ENCODE measurements at regions not wholly inside any gene's neighbourhood (a gene's known extent, or its start where the extent isn't known, plus 50 kb on each side); places are given as distances from the start of the nearest gene placed in this dataset.
"Not testable (repeated sequence)": the region's sequence is repeated elsewhere in the genome, so short reads cannot be mapped to it uniquely, and the experiment has no call there.

DNA sequence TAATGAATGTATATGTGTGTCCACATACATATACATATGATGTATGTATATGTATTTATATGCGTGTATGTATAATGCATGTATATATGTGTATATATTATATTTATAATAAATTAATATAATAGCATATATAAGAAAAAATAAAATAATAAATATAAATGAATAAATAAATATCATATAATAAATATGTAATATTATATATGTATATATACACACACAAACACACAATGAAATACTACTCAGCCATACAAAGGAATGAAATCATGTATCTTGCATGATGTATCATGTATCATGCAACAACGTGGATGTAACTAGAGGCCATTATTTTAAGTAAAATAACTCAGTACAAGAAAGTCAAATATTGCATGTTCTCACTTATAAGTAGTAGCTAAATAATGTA, 788.7 kb upstream of the CHORDC1 start:
- Histone ChIP-seq H3K4me1 (ENCODE audit: control insufficient read depth, insufficient read depth, low read length) (no peaks in the 10 kb centered on the region), H3K9me3 (ENCODE audit: control insufficient read depth, insufficient read depth, low read length) (no peaks in the 10 kb centered on the region), H3K27me3 (ENCODE audit: control insufficient read depth, insufficient read depth, low read length) (no peaks in the 10 kb centered on the region), H3K9ac (ENCODE audit: low read depth, low read length) (no peak overlapping the region), H3K36me3 (ENCODE audit: control insufficient read depth, insufficient read depth, low read length) (no peaks in the 10 kb centered on the region), H3K4me3 (ENCODE audit: low read depth, low read length) (no peak overlapping the region)

DNA sequence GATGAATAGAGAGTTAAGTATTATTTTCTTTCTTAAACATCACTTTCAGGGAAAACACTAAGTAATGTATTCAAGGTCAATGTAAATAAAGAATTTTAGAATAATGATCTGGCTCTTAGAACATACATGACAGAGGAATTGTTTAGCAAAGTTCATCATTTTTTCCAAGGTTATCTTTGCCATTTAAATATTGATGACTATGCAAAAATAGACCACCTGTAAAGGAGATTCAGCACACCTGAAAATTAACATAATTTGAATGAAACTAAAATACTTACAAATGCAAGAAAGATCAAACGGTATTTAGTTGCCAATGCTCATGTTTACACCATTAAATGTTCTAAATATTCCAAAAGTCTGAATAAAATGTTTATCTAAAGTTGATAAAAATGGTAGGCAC, 782.6 kb upstream of the CHORDC1 start:
- Histone ChIP-seq H3K4me3 (ENCODE audit: low read depth, low read length) (no peak overlapping the region), H3K9ac (ENCODE audit: low read depth, low read length) (no peak overlapping the region), H3K36me3 (ENCODE audit: control insufficient read depth, insufficient read depth, low read length) (no peaks in the 10 kb centered on the region), H3K4me1 (ENCODE audit: control insufficient read depth, insufficient read depth, low read length) (peaks cover 3% of the 10 kb centered on the region), H3K9me3 (ENCODE audit: control insufficient read depth, insufficient read depth, low read length) (no peaks in the 10 kb centered on the region), H3K27me3 (ENCODE audit: control insufficient read depth, insufficient read depth, low read length) (no peaks in the 10 kb centered on the region)

DNA sequence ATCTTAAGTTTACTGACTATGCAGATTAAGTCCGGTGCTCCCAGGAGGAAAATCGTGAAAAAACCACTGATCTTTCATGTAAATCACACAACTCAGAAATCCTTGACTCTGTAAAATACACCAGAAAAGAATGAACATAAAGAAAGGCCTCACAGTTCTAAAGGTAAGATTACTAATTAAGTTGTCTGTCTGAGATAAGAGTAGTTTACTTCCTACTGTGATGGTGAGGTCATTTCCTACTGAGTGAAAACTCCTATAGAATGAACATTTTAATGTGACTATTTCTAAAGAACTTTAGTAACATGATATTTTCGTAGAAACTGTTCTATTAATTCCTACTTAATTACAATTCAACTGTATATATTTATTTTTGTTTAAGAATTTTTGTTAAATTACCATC, 774.4 kb upstream of the CHORDC1 start:
- no peak overlapping the region for H3K9ac ChIP-seq (ENCODE audit: low read depth, low read length)
- H3K9me3 ChIP-seq (ENCODE audit: control insufficient read depth, insufficient read depth, low read length) = no peaks in the 10 kb centered on the region
- no peaks in the 10 kb centered on the region for H3K27me3 ChIP-seq (ENCODE audit: control insufficient read depth, insufficient read depth, low read length)
- H3K4me1 ChIP-seq (ENCODE audit: control insufficient read depth, insufficient read depth, low read length) = no peaks in the 10 kb centered on the region
- no peaks in the 10 kb centered on the region for H3K36me3 ChIP-seq (ENCODE audit: control insufficient read depth, insufficient read depth, low read length)
- H3K4me3 ChIP-seq (ENCODE audit: low read depth, low read length) = no peak overlapping the region

DNA sequence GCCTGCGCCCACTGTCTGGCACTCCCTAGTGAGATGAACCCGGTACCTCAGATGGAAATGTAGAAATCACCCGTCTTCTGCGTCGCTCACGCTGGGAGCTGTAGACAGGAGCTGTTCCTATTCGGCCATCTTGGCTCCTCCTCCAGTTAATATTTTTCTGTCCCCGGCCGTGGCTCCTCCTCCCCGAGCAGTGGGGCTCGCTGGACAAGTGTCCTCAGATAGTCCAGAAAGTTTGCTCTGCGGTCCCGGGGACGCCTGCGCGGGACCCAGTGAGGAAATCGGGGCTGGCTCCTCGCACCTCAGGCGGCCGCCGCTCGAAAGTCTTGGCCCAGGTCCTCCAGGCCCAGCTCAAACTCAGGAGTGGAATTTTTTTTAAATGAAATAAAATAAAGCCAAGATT, 749.3 kb upstream of the CHORDC1 start:
- H3K9me3 ChIP-seq (ENCODE audit: control insufficient read depth, insufficient read depth, low read length); H3K9ac ChIP-seq (ENCODE audit: low read depth, low read length); H3K27me3 ChIP-seq (ENCODE audit: control insufficient read depth, insufficient read depth, low read length); H3K4me3 ChIP-seq (ENCODE audit: low read depth, low read length); H3K36me3 ChIP-seq (ENCODE audit: control insufficient read depth, insufficient read depth, low read length); H3K4me1 ChIP-seq (ENCODE audit: control insufficient read depth, insufficient read depth, low read length): not testable (repeated sequence)

DNA sequence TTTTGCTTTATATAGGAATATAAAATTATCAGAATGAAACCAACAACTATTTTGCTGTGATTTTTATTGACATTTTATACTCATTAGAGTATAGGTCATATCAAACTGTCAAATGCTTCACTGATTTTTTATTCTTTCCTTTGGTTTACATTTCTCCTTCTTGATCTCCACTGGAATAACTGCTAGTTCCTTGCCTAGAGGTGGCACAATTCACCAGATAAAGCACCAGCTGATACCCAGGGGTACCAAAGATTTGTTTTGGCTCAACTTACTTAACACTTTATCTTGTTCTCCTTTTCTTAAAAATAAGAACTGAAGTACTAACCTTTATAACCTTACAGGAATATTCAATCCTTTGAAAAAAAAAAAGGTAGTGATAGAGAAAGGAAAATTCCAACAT, 725.1 kb upstream of the CHORDC1 start:
- Histone ChIP-seq H3K4me1 (ENCODE audit: control insufficient read depth, insufficient read depth, low read length) (no peaks in the 10 kb centered on the region), H3K27me3 (ENCODE audit: control insufficient read depth, insufficient read depth, low read length) (no peaks in the 10 kb centered on the region), H3K36me3 (ENCODE audit: control insufficient read depth, insufficient read depth, low read length) (no peaks in the 10 kb centered on the region), H3K9me3 (ENCODE audit: control insufficient read depth, insufficient read depth, low read length) (no peaks in the 10 kb centered on the region), H3K4me3 (ENCODE audit: low read depth, low read length) (no peak overlapping the region), H3K9ac (ENCODE audit: low read depth, low read length) (no peak overlapping the region)

DNA sequence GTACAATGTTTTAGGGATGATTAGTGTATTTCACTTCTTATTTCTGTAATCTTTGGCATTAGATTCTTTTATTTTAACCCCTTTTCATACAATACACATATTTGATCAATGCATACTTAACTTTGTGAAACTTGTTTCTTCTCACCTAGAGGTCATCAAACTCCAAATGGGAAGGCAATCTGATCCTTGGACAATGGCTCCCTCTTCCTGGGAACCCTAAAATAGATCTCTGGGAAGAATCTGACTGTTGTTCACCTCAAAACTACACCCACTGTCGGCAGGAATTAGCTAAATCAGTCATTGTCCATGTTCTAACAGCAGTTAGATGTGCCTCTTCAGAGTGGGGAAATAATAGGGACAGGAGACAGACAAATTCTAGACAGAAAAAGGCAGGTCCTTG, 707.4 kb upstream of the CHORDC1 start:
- Histone ChIP-seq H3K9ac (ENCODE audit: low read depth, low read length) (no peak overlapping the region), H3K4me3 (ENCODE audit: low read depth, low read length) (no peak overlapping the region), H3K9me3 (ENCODE audit: control insufficient read depth, insufficient read depth, low read length) (no peaks in the 10 kb centered on the region), H3K36me3 (ENCODE audit: control insufficient read depth, insufficient read depth, low read length) (no peaks in the 10 kb centered on the region), H3K27me3 (ENCODE audit: control insufficient read depth, insufficient read depth, low read length) (no peaks in the 10 kb centered on the region), H3K4me1 (ENCODE audit: control insufficient read depth, insufficient read depth, low read length) (no peaks in the 10 kb centered on the region)

DNA sequence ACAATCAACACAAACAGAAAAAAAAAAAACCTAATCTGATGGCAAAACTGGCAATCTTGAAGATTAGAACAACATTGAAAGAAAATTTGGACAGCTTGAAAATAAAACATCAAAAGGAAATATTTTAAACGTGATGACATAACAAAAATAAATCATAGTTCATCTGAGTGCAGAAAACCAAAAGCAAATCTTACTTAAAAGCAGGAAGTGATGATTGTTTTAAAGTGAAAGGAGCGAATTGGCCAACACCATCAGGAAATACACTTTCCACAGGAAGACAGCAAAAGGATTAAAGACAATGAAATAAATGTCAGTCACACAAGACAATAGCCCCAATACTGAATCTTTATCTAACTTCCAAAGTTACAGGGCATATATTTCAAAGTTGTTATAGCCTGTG, 696.5 kb upstream of the CHORDC1 start:
- Histone ChIP-seq H3K4me3 (ENCODE audit: low read depth, low read length) (no peak overlapping the region), H3K4me1 (ENCODE audit: control insufficient read depth, insufficient read depth, low read length) (no peaks in the 10 kb centered on the region), H3K9ac (ENCODE audit: low read depth, low read length) (no peak overlapping the region), H3K36me3 (ENCODE audit: control insufficient read depth, insufficient read depth, low read length) (no peaks in the 10 kb centered on the region), H3K27me3 (ENCODE audit: control insufficient read depth, insufficient read depth, low read length) (no peaks in the 10 kb centered on the region), H3K9me3 (ENCODE audit: control insufficient read depth, insufficient read depth, low read length) (no peaks in the 10 kb centered on the region)

DNA sequence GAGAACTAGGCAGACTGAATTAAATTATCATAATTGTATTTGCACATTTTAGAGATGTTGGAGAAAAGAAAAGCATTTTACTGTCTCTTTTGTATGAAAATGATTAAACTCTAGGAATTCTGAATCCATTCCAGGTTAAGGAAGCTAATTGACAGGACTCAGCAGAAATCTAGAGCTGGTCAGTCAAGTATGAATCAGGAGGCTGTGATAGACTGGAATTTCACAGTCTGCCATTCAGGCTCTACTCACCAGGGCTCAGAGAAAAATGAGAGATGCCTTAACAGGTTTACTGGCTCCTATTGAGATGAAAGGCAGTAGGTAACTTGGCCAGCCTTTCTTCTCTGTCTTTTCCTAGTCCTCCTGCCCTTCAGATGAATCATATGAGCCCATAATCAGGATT, 693.9 kb upstream of the CHORDC1 start:
- Histone ChIP-seq H3K9ac (ENCODE audit: low read depth, low read length) (no peak overlapping the region), H3K4me3 (ENCODE audit: low read depth, low read length) (no peak overlapping the region), H3K4me1 (ENCODE audit: control insufficient read depth, insufficient read depth, low read length) (no peaks in the 10 kb centered on the region), H3K9me3 (ENCODE audit: control insufficient read depth, insufficient read depth, low read length) (no peaks in the 10 kb centered on the region), H3K36me3 (ENCODE audit: control insufficient read depth, insufficient read depth, low read length) (no peaks in the 10 kb centered on the region), H3K27me3 (ENCODE audit: control insufficient read depth, insufficient read depth, low read length) (no peaks in the 10 kb centered on the region)

DNA sequence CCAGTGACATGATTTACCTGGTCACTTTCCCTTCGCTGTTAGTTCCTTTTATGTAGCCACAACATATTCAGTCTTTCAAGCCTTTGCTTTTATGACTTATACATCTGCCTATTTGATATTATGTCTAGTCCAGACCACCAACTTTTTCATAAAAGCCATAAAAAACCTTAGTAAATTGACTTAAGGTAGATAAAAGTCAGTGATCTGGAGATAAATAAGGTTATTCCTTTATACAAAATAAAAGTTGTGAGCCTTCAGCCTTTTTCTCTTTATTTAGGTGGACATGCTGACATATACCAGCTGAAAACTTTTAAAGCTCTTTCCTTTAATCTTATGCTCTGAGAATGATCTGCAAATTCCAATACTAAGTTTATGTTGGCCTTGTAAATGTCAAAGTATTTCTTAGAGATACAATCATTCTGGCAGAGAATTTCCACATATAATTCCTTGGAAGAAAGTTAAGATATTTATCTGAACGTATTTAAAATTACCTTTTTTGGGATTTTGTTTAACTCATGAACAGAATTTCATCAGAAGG, 690.4 kb upstream of the CHORDC1 start:
- H3K9me3 ChIP-seq (ENCODE audit: control insufficient read depth, insufficient read depth, low read length) = no peaks in the 10 kb centered on the region
- H3K4me3 ChIP-seq (ENCODE audit: low read depth, low read length) = no peak overlapping the region
- no peaks in the 10 kb centered on the region for H3K4me1 ChIP-seq (ENCODE audit: control insufficient read depth, insufficient read depth, low read length)
- H3K27me3 ChIP-seq (ENCODE audit: control insufficient read depth, insufficient read depth, low read length) = no peaks in the 10 kb centered on the region
- H3K36me3 ChIP-seq (ENCODE audit: control insufficient read depth, insufficient read depth, low read length) = no peaks in the 10 kb centered on the region
- H3K9ac ChIP-seq (ENCODE audit: low read depth, low read length) = no peak overlapping the region

DNA sequence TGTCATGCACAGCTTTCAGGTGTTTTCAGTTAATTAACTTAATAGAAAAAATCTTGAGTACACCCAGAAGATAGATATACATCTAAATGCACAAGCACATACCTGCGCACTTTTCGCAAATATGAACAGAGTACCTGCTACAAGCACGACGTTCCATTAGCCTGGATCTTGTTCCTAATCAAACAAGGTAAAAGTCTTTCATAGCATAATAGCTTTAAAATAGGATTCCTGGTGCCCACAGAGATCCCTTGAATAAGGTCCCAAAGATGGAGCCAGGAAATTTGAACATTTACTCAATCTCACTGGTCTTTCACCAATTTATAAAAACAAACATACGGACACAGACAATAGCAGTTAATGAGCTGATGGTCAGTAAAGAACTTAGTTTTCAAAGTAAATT, 689.8 kb upstream of the CHORDC1 start:
- no peaks in the 10 kb centered on the region for H3K9me3 ChIP-seq (ENCODE audit: control insufficient read depth, insufficient read depth, low read length)
- no peak overlapping the region for H3K9ac ChIP-seq (ENCODE audit: low read depth, low read length)
- no peaks in the 10 kb centered on the region for H3K27me3 ChIP-seq (ENCODE audit: control insufficient read depth, insufficient read depth, low read length)
- H3K4me3 ChIP-seq (ENCODE audit: low read depth, low read length) = no peak overlapping the region
- no peaks in the 10 kb centered on the region for H3K4me1 ChIP-seq (ENCODE audit: control insufficient read depth, insufficient read depth, low read length)
- H3K36me3 ChIP-seq (ENCODE audit: control insufficient read depth, insufficient read depth, low read length) = no peaks in the 10 kb centered on the region

DNA sequence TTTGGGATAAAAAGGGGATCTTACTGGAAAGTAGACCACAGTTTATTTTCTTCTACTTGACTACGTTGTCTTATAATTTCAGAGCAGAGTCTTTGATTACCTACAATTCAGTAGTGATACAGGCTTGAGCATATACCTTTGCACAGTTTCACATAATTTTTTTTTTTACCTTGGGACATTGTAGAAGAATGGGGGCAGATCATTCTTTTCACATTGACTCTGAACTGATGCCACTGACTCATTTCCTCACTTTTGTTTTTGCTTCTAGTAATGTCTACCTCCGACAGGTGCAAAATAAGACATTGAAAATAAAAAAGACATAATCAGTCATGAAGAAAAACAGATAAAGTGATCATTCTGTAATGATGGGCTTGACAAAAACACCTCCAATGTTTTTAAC, 688.3 kb upstream of the CHORDC1 start:
- Histone ChIP-seq H3K9ac (ENCODE audit: low read depth, low read length) (no peak overlapping the region), H3K9me3 (ENCODE audit: control insufficient read depth, insufficient read depth, low read length) (no peaks in the 10 kb centered on the region), H3K36me3 (ENCODE audit: control insufficient read depth, insufficient read depth, low read length) (no peaks in the 10 kb centered on the region), H3K4me1 (ENCODE audit: control insufficient read depth, insufficient read depth, low read length) (no peaks in the 10 kb centered on the region), H3K27me3 (ENCODE audit: control insufficient read depth, insufficient read depth, low read length) (no peaks in the 10 kb centered on the region), H3K4me3 (ENCODE audit: low read depth, low read length) (no peak overlapping the region)

DNA sequence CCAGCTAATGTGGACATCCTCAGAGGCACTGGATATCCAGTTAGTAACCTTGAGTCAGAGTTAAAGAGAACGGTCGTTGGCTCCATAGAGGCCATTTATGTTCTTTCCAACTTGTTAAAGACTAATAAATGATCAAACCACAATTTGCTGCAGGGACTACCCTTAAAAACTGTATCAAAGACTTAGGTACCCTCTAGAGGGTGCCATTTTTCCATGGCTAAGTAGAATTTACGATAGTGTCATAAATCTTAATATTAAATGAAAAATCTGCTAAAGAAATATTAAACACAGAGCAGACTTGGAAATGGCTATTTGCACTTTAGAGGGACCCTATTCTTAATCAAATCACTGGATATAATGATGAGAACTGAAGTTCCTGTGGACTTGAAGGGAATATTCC, 685.2 kb upstream of the CHORDC1 start:
- no peaks in the 10 kb centered on the region for H3K27me3 ChIP-seq (ENCODE audit: control insufficient read depth, insufficient read depth, low read length)
- no peaks in the 10 kb centered on the region for H3K36me3 ChIP-seq (ENCODE audit: control insufficient read depth, insufficient read depth, low read length)
- no peaks in the 10 kb centered on the region for H3K4me1 ChIP-seq (ENCODE audit: control insufficient read depth, insufficient read depth, low read length)
- no peak overlapping the region for H3K4me3 ChIP-seq (ENCODE audit: low read depth, low read length)
- H3K9ac ChIP-seq (ENCODE audit: low read depth, low read length) = no peak overlapping the region
- H3K9me3 ChIP-seq (ENCODE audit: control insufficient read depth, insufficient read depth, low read length) = no peaks in the 10 kb centered on the region

DNA sequence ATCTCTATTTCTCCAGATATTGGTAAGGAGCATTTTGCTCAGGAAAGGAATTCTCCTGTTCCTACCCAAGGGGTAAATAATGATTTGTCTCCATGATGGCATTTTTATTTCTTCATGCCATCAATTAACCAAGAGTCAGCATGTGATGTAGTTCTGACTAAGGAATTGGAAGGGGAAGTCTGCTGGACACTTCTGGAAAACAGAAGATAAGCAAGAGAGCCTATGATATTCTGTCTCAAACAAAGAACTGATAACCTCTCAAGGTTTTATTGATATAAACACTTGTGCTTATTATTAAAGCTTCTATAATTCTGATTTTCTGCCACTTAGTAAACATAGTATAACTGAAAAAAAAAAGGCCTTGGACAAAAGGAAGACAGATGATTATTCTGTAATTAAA, 673.0 kb upstream of the CHORDC1 start:
- Histone ChIP-seq H3K9me3 (ENCODE audit: control insufficient read depth, insufficient read depth, low read length) (no peaks in the 10 kb centered on the region), H3K4me1 (ENCODE audit: control insufficient read depth, insufficient read depth, low read length) (no peaks in the 10 kb centered on the region), H3K9ac (ENCODE audit: low read depth, low read length) (no peak overlapping the region)

More for the DNA sequence above, 673.0 kb upstream of the CHORDC1 start:
- Histone ChIP-seq H3K4me3 (ENCODE audit: low read depth, low read length) (no peak overlapping the region), H3K27me3 (ENCODE audit: control insufficient read depth, insufficient read depth, low read length) (no peaks in the 10 kb centered on the region), H3K36me3 (ENCODE audit: control insufficient read depth, insufficient read depth, low read length) (no peaks in the 10 kb centered on the region)
